Fibroblast of mammary gland (primary cell): ENCODE measurements at regions not wholly inside any gene's neighbourhood (a gene's known extent, or its start where the extent isn't known, plus 50 kb on each side); places are given as distances from the start of the nearest gene placed in this dataset.

Experiments
- DNase-seq: peaks from one replicate; pipeline ENCODE4 v3.0.0-alpha.2; 2010; ENCODE audit warnings: low read depth
- H3K4me3 ChIP-seq: 2 replicates; pipeline ENCODE4 v1.5.1; 2011; ENCODE audit warnings: low read depth, mild to moderate bottlenecking, low read length, moderate library complexity; ENCODE audit not compliant: control insufficient read depth
- TF ChIP-seq, protein P1 (sequence below): conservative IDR thresholded peaks from 2 replicates; pipeline ENCODE4 v1.5.1; 2011; ENCODE audit warnings: low read depth, low read length, inconsistent platforms; ENCODE audit not compliant: control insufficient read depth, insufficient read depth

DNA sequence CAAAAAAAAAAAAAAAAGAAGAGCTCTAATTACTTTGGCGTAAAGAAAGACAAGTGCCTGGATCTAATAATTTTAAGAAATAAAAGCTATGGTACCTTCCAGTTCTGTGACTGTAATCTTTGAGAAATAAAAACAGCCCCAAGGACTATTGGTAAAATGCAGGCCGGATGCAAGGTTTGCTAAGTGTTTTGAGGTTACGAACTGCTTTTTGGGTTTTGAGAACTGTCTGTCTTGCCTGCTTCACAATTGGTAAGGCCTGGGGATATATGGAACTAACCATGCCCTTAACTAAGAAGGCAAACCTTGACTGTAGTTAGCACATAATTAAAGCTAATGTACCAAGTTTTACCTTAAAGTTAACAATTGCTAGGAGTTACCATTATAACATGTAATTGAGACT, 388.4 kb upstream of the CBLB start:
- DNase-seq = no peak
- H3K4me3 ChIP-seq = no peak overlapping the region

DNA sequence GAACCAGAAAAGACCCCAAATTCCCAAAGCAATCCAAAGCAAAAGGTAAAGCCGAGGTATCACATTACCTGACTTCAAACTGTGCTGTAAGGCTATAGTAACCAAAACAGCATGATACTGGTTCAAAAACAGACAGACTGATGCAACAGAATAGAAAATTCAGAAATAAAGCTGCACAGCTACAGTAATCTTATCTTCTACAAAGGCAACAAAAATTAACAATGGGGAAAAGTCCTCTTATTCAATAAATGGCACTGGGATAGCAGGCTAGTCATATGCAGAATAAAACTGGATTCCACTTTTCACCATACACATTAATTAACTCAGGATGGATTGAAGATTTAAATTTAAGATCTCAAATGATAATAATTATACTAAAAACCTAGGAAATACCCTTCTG, 392.6 kb upstream of the CBLB start:
- no peak overlapping the region for H3K4me3 ChIP-seq
- TF ChIP-seq, protein P1, sequence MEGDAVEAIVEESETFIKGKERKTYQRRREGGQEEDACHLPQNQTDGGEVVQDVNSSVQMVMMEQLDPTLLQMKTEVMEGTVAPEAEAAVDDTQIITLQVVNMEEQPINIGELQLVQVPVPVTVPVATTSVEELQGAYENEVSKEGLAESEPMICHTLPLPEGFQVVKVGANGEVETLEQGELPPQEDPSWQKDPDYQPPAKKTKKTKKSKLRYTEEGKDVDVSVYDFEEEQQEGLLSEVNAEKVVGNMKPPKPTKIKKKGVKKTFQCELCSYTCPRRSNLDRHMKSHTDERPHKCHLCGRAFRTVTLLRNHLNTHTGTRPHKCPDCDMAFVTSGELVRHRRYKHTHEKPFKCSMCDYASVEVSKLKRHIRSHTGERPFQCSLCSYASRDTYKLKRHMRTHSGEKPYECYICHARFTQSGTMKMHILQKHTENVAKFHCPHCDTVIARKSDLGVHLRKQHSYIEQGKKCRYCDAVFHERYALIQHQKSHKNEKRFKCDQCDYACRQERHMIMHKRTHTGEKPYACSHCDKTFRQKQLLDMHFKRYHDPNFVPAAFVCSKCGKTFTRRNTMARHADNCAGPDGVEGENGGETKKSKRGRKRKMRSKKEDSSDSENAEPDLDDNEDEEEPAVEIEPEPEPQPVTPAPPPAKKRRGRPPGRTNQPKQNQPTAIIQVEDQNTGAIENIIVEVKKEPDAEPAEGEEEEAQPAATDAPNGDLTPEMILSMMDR = no peak
- no peak for DNase-seq

More for the DNA sequence above, 388.4 kb upstream of the CBLB start:
- TF ChIP-seq, protein P1 = no peak

DNA sequence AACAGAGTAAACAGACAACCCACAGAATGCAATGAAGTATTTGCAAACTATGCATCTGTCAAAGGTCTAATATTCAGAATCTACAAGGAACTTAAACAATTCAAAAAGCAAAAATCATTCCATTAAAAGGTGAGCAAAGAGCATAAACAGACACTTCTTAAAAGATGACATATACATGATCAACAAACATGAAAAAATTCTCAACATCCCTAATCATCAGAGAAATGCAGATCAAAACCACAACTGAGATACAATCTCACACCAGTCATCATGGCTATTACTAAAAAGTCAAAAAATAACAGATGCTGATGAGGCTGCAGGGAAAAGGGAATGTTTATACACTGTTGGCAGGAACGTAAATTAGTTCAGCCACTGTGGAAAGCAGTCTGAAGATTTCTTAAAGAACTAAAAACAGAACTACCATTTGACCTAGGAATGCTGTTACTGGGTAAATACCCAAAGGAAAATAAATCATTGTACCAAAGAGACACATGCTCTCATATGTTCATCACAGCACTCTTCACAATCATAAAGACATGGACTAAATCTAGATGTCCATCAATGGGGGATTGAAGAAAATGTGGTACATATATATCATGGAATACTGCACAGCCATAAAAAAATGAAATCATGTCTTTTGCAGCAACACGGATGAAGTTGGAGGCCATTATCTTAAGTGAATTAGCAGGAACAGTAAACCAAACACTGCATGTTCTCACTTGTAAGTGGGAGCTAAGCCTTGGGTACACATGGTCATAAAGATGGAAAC, 393.3 kb upstream of the CBLB start:
- DNase-seq = peak; percentile 48
- TF ChIP-seq, protein P1 = no peak
- no peak overlapping the region for H3K4me3 ChIP-seq

DNA sequence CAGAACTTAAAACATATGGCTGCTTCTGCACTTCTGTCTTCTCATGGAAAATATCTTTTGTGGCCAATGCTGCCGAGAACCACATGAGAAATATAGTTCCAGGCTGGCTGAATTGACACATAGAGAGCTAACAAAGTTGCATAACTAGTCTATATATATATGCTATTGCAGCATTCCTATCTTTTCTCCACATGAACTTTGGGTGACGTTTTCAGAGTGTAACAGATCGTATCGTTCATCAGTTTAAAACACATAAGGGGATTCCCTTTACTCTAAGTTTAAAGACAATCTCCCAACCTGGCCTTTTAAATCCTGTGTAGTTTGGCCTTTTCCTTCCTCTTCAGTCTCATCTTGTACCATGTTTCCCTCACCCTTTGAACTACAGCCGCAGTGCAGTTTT, 394.2 kb upstream of the CBLB start:
- H3K4me3 ChIP-seq = no peak overlapping the region
- no peak for DNase-seq
- TF ChIP-seq, protein P1 = no peak

DNA sequence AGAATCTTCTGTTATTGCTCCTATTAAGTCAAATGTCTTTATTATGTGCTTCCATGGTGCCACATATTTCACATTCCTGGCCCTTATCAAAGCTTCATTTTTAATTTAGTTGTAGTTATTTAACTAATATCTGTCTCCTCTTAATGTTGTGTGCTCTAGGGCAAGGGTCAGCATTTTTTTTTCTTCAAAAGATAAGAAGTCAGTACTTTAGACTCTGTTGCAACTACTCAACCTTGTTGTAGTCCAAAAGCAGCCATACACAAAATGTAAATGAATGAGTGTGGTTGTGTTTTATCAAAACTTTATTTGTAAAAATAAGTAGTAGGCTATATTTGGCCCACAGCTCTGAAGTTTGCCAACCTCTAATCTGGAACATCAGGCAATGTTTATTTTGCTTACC, 394.7 kb upstream of the CBLB start:
- H3K4me3 ChIP-seq = no peak overlapping the region
- TF ChIP-seq, protein P1 = no peak
- no peak for DNase-seq

DNA sequence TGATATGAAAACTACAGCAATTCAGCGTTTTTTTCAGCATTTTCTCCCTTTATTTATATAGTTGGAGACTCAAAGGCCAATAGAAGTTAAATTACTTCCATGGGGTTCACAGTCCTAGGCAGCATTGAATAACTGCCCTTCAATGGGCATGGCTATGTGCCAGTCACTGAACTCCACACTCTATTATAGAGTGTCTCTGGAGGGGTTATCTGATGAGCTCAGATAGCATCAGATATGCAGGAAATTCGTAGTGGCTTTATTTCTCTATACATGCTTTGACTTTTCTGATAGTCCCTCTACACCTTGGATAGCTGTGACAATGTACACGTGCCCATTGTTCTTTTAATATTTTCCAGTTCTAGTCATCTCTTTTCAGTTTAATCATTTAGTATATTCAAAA, 396.9 kb upstream of the CBLB start:
- DNase-seq = no peak
- no peak overlapping the region for H3K4me3 ChIP-seq
- TF ChIP-seq, protein P1 = no peak
